ENCODE measurements at regions not wholly inside any gene's neighbourhood (a gene's known extent, or its start where the extent isn't known, plus 50 kb on each side); places are given as distances from the start of the nearest gene placed in this dataset.

GRCh38 chr6:7048894-7049293 lies 58.9 kb upstream of the RREB1 start:
- intact Hi-C loops (cut with micrococcal nuclease), result no loop called here
- no peak overlapping the region for H3K4me3 ChIP-seq
- no peak for TF ChIP-seq CTCF (IDR thresholded peaks at IDR 0.05; ENCODE audit: borderline replicate concordance)
- peaks cover 23% of the 10 kb centered on the region for H3K4me1 ChIP-seq
- H3K36me3 ChIP-seq, result no peaks in the 10 kb centered on the region
- H3K27me3 ChIP-seq (ENCODE audit: low read depth), result no peaks in the 10 kb centered on the region
- no peak overlapping the region for H3K27ac ChIP-seq (replicated peaks)
- no peaks in the 10 kb centered on the region for H3K9me3 ChIP-seq (replicated peaks)
- DNase-seq, result no peak

DNA sequence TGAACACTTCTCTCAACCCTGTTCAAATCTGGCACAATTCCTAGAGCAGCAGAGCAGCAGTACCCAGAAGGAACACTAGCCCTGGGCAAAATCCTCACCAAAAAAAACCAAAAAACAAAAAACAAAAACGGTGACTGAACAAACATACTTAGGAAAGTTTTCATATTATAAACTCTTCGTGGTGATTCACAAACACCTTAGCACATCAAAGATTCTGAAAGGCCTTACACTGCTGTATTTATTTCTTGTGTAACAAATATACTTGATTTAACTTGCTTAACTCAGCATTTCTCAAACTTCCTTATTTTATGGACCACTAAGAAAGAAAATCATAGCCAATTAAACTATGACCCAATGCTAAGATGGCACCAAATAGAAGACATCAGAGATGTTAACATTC lies 57.8 kb upstream of the RREB1 start:
- Histone ChIP-seq H3K27me3 (ENCODE audit: low read depth) (no peaks in the 10 kb centered on the region), H3K4me1 (peaks cover 21% of the 10 kb centered on the region), H3K9me3 (replicated peaks) (no peaks in the 10 kb centered on the region), H3K36me3 (no peaks in the 10 kb centered on the region), H3K4me3 (no peak overlapping the region), H3K27ac (replicated peaks) (no peak overlapping the region)
- TF ChIP-seq CTCF (IDR thresholded peaks at IDR 0.05; ENCODE audit: borderline replicate concordance), result no peak
- intact Hi-C loops (cut with micrococcal nuclease), result no loop called here
- DNase-seq, result no peak

- Histone ChIP-seq H3K4me1 (peaks cover 21% of the 10 kb centered on the region), H3K9me3 (replicated peaks) (no peaks in the 10 kb centered on the region), H3K27me3 (ENCODE audit: low read depth) (no peaks in the 10 kb centered on the region), H3K4me3 (peak overlapping the region; percentile 72), H3K27ac (replicated peaks) (peak overlapping the region; percentile 80), H3K36me3 (no peaks in the 10 kb centered on the region)
- intact Hi-C loops (cut with micrococcal nuclease), result no loop called here
- no peak for TF ChIP-seq CTCF (IDR thresholded peaks at IDR 0.05; ENCODE audit: borderline replicate concordance)
- peak; percentile 36 for DNase-seq
Observed at GRCh38 chr6:7050872-7051779, 56.6 kb upstream of the RREB1 start.

DNA sequence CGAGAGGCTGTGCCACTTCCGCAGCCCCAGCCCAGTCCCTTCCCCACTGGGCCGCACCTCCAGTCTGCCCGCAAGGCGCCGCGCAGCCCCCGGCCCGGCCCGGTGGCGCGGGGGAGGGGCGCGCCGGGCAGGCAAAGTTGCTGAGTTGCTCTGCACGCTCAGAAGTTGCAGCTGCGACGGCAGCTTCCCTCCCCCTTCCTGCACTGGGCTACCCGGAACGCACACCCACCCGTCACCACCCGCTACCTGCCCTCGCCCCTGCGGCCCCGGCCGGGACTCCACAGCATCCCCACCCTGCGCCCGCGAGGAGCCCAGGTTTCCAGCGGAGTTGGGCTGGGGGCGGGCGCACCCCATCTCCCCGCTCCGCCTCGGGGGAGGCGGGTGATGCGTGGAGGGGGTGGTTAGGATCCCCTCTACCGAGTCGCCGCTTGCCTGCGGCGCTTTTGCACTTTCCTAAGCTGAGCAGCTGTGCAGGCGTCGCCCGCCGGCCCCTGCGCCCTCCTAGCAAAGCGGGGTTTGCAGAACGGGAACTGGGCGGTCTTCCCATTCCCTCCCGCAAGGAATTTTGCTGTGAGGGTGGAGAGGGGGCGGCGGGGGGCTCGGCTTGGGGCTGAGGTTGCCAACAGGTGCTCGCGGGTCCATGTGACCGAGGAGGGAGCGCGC lies 55.9 kb upstream of the RREB1 start:
- intact Hi-C loops (cut with micrococcal nuclease), result no loop called here
- peak overlapping the region; percentile 72 for H3K4me3 ChIP-seq
- no peaks in the 10 kb centered on the region for H3K27me3 ChIP-seq (ENCODE audit: low read depth)
- H3K9me3 ChIP-seq (replicated peaks), result no peaks in the 10 kb centered on the region
- no peaks in the 10 kb centered on the region for H3K36me3 ChIP-seq
- H3K27ac ChIP-seq (replicated peaks), result peak overlapping the region; percentile 80
- H3K4me1 ChIP-seq, result peaks cover 21% of the 10 kb centered on the region
- no peak for TF ChIP-seq CTCF (IDR thresholded peaks at IDR 0.05; ENCODE audit: borderline replicate concordance)
- peak; percentile 55 for DNase-seq

GRCh38 chr6:7052443-7053011 lies 55.2 kb upstream of the RREB1 start:
- peak overlapping the region; percentile 80 for H3K27ac ChIP-seq (replicated peaks)
- peak; percentile 67 for DNase-seq
- intact Hi-C loops (cut with micrococcal nuclease), result no loop called here
- no peak for TF ChIP-seq CTCF (IDR thresholded peaks at IDR 0.05; ENCODE audit: borderline replicate concordance)
- H3K4me3 ChIP-seq, result peak overlapping the region; percentile 72
- H3K36me3 ChIP-seq, result no peaks in the 10 kb centered on the region
- H3K4me1 ChIP-seq, result peaks cover 21% of the 10 kb centered on the region
- H3K27me3 ChIP-seq (ENCODE audit: low read depth), result no peaks in the 10 kb centered on the region
- H3K9me3 ChIP-seq (replicated peaks), result no peaks in the 10 kb centered on the region

Data from left ventricle myocardium inferior (tissue), 1 donor.